Retinal pigment epithelial cell (primary cell): ENCODE measurements at regions not wholly inside any gene's neighbourhood (a gene's known extent, or its start where the extent isn't known, plus 50 kb on each side); places are given as distances from the start of the nearest gene placed in this dataset.
"Not testable (repeated sequence)": the region's sequence is repeated elsewhere in the genome, so short reads cannot be mapped to it uniquely, and the experiment has no call there.

Experiments used
- DNase-seq: peaks from one replicate; pipeline ENCODE4 v3.0.0-alpha.2; 2010; ENCODE audit warnings: low read depth
- H3K4me3 ChIP-seq: 2 replicates; pipeline ENCODE4 v1.5.1; 2011; ENCODE audit warnings: mild to moderate bottlenecking, low read length, control low read depth, moderate library complexity
- TF ChIP-seq, protein P1 (sequence below): conservative IDR thresholded peaks from 2 replicates; pipeline ENCODE4 v1.5.1; 2011; ENCODE audit warnings: low read depth, low read length, control low read depth, inconsistent platforms

DNA sequence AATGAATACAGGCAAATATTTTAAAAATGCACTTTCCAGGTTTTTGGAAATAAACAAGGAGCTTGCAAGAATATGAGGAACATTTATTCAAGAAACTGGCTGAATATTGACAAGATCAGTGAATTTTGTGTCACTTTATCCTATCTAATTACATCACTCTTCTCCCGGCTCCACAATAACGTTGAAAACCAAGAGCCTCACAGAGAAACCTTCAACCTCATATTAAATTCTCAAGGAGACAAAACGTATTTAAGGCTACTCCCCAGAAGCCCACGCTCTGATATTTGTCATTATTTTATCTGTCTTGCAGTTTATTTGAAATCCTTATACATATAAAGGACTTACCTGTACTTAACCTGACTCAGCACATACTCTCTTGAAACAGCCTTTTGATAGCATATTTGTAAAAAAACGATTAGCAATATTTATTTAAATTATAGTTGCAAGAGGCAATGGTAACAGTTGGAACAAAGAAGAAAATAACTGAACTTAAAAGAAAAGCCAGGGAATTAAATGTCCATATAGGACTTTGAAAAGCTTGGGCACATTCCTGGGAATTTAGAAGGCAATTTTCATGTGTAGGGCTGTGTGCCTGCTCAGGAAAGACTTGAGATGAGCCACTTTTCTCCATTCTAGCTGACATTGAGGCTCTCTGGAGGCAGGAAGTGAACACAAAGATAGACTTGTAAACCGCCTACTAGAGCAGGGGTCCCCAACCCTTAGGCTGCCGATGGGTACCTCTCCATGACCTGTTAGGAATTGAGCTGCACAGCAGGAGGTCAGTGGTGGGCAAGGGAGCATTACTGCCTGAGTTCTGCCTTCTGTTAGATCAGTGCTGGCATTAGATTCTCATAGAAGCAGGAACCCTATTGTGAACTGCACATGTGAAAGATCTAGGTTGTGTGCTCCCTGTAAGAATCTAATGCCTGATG lies 636.4 kb downstream of the SLC16A7 start:
- DNase-seq, result no peak
- TF ChIP-seq, protein P1, sequence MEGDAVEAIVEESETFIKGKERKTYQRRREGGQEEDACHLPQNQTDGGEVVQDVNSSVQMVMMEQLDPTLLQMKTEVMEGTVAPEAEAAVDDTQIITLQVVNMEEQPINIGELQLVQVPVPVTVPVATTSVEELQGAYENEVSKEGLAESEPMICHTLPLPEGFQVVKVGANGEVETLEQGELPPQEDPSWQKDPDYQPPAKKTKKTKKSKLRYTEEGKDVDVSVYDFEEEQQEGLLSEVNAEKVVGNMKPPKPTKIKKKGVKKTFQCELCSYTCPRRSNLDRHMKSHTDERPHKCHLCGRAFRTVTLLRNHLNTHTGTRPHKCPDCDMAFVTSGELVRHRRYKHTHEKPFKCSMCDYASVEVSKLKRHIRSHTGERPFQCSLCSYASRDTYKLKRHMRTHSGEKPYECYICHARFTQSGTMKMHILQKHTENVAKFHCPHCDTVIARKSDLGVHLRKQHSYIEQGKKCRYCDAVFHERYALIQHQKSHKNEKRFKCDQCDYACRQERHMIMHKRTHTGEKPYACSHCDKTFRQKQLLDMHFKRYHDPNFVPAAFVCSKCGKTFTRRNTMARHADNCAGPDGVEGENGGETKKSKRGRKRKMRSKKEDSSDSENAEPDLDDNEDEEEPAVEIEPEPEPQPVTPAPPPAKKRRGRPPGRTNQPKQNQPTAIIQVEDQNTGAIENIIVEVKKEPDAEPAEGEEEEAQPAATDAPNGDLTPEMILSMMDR, result no peak
- no peak overlapping the region for H3K4me3 ChIP-seq

DNA sequence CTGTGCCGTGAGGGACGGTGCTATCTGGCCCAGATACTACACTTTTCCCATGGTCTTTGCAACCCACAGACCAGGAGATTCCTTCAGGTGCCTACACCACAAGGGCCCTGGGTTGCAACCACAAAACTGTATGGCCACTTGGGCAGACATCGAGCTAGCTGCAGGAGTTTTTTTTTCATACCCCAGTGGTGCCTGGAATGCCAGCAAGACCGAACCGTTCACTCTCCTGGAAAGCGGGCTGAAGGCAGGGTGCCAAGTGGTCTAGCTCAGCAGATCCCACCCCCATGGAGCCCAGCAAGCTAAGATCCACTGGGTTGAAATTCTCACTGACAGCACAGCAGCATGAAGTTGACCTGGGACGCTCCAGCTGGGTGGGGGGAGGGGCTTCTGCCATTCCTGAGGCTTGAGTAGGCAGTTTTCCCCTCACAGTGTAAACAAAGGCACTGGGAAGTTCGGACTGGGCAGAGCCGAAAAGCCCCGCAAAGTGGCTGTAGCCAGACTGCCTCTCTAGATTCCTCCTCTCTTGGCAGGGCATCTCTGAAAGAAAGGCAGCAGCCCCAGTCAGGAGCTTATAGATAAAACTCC lies 638.9 kb downstream of the SLC16A7 start:
- not testable (repeated sequence) for H3K4me3 ChIP-seq, DNase-seq

DNA sequence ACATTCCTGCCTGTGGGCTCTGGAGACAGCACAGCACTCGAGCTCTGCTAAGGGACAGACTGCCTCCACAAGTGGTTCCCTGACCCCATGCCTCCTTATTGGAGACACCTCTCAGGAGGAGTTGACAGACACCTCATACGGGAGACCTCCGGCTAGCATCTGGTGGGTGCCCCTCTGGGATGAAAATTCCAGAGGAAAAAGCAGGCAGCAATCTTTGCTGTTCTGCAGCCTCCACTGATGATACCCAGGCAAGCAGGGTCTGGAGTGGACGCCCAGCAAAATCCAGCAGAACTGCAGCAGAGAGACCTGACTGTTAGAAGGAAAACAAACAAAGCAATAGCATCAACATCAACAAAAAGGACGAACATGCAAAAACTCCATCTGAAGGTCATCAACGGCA lies 639.4 kb downstream of the SLC16A7 start:
- no peak for DNase-seq
- TF ChIP-seq, protein P1, result no peak
- no peak overlapping the region for H3K4me3 ChIP-seq

DNA sequence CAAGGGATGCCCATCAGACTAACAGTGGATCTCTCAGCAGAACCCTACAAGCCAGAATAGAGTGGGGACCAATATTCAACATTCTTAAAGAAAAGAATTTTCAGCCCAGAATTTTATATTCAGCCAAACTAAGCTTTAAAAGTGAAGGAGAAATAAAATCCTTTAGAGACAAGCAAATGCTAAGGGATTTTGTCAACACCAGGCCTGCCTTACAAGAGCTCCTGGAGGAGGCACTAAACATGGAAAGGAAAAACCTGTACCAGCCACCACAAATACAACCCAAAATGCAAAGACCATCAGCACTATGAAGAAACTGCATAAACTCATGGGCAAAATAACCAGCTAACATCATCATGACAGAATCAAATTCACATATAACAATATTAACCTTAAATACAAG lies 640.6 kb downstream of the SLC16A7 start:
- not testable (repeated sequence) for DNase-seq, H3K4me3 ChIP-seq

DNA sequence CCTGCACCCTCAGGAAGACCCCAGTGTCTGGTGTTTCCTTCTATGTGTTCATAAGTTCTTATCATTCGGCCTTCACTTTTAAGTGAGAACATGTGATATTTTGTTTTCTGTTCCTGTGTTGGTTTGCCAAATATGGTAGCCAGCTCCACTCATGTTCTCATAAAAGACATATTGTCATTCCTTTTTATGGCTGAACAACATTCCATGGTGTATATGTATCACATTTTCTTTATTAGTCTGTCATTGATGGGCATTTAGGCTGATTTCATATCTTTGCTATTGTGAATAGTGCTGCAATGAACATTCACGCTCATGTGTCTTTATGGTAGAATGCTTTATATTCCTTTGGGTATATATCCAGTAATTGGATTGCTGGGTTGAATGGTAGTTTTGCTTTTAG lies 645.1 kb downstream of the SLC16A7 start:
- DNase-seq, result no peak
- TF ChIP-seq, protein P1, result no peak
- H3K4me3 ChIP-seq, result no peak overlapping the region

DNA sequence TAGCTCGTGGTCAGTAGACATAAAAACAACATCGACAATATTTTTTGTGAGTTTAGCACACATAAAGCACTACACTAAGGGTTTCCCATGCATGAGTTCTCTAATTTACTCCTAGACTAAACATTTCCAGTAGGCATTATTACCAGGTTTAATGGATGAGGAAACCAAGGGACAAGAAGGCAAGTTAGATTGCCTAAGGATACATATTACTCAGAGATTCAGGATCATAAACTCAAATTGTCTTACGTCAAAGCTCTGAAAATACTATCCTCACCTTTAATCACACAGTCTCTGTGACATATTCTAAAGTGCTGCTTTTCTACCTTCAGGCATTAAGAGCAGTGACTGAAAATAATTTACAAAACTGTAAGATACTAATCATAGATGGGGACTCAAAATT lies 655.3 kb downstream of the SLC16A7 start:
- TF ChIP-seq, protein P1, result no peak
- no peak for DNase-seq
- H3K4me3 ChIP-seq, result no peak overlapping the region

DNA sequence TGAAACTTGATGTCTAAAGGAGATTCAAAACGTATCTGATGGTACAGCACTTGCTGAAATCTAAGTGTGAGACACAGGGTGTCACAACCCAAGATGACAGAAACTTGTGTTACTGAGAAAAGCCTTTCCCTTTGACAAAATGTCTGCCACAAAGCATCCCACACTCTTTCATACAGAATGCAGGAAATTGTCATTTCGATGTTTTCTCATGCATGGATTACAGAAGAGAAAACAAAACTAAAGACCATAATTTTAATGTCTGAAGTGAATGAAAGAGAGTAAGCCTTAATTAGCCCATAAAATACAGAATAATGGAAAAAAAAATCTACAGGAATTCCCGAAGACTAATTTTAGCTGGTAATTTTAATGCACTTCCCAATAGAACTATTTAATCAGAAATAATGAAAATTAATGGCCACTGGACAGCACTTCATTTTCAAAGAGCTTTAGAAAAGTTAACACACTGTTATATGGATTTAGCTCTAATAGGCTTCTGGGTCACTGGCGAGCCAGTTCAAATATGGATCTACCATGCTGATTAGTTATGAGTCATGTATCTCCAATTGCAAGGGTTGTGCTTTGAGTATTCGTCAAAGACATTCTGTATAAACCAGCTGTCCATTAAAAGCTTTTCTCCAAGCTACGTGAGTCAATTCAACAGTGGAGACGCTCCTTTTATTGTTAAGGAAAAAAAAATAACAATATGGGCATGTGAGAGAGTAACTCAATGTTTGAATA lies 656.7 kb downstream of the SLC16A7 start:
- TF ChIP-seq, protein P1, result no peak
- no peak overlapping the region for H3K4me3 ChIP-seq
- DNase-seq, result peak; percentile 82
